Endothelial cell (in vitro differentiated cells): ENCODE measurements at regions not wholly inside any gene's neighbourhood (a gene's known extent, or its start where the extent isn't known, plus 50 kb on each side); places are given as distances from the start of the nearest gene placed in this dataset.

ENCODE experiments used
- DNase-seq: peaks from one replicate; pipeline ENCODE4 v3.0.0; 2021; ENCODE audit warnings: low spot score
- H3K27ac Mint-ChIP-seq: one replicate; pipeline ENCODE4 v1.8.0; 2021; ENCODE audit warnings: mixed read lengths, inconsistent platforms; ENCODE audit not compliant: unreplicated experiment
- H3K27me3 Mint-ChIP-seq: one replicate; pipeline ENCODE4 v1.8.0; 2021; ENCODE audit warnings: mild to moderate bottlenecking, moderate library complexity, mixed read lengths, inconsistent platforms; ENCODE audit not compliant: unreplicated experiment
- H3K36me3 Mint-ChIP-seq: one replicate; pipeline ENCODE4 v1.8.0; 2021; ENCODE audit warnings: mild to moderate bottlenecking, low read depth, mixed read lengths, inconsistent platforms; ENCODE audit not compliant: unreplicated experiment
- H3K4me1 Mint-ChIP-seq: one replicate; pipeline ENCODE4 v1.8.0; 2021; ENCODE audit warnings: mild to moderate bottlenecking, mixed read lengths, inconsistent platforms; ENCODE audit not compliant: unreplicated experiment
- H3K4me3 Mint-ChIP-seq: one replicate; pipeline ENCODE4 v1.8.0; 2021; ENCODE audit warnings: mild to moderate bottlenecking, mixed read lengths, inconsistent platforms; ENCODE audit not compliant: unreplicated experiment
- H3K9me3 Mint-ChIP-seq: one replicate; pipeline ENCODE4 v1.8.0; 2021; ENCODE audit warnings: mixed read lengths, inconsistent platforms; ENCODE audit not compliant: unreplicated experiment
- CTCF ChIP-seq: fragments of 200-600 bp; sonication (generic); IDR thresholded peaks from one replicate; pipeline ENCODE4 v1.5.0; 2021; ENCODE audit warnings: antibody characterized with exemption; ENCODE audit not compliant: unreplicated experiment

DNA sequence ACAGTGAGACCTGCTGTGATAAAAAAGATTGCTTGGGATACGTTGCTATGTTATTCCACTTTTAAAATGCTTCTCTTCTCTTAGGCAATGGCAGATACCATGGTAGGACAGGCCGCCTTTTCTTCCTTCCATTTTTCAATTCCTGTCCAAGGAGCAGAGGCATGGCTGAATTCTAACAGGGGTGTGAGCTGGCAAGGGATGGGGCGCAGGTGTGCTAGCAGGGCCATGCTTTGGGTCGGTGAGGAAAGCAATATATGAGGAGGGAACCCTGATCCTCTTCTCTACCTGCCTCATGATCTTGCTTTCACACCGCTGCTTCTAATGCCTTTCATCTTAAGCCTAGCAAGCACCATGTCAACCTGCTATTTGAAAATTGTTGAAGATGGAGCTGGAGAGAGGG lies 225.0 kb downstream of the KATNAL1 start:
- Mint-ChIP-seq H3K4me3 (no peak overlapping the region), H3K4me1 (peaks cover 3% of the 10 kb centered on the region), H3K9me3 (no peaks in the 10 kb centered on the region)

DNA sequence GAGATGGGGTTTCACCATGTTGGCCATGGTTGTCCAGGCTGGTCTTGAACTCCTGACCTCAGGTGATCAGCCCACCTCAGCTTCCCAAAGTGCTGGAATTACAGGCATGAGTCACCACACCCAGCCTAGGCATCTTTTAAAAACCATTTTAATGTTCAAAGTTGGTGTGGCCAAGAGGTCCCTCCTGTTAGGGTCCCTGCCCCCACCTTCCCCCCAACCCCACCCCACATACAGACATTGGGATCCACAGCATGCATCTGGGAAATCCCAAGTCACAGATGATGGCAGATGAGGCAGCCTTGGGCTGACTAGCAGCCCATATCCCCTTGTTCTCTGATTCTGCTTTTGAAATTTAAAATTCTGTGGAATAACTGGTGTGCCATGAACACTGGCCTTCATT lies 226.0 kb downstream of the KATNAL1 start:
- TF ChIP-seq CTCF, result no peak
- H3K27ac Mint-ChIP-seq, result no peak overlapping the region
- no peak for DNase-seq
- H3K4me1 Mint-ChIP-seq, result peaks cover 3% of the 10 kb centered on the region
- peaks cover 3% of the 10 kb centered on the region for H3K27me3 Mint-ChIP-seq
- H3K9me3 Mint-ChIP-seq, result no peaks in the 10 kb centered on the region
- peaks cover 3% of the 10 kb centered on the region for H3K36me3 Mint-ChIP-seq
- no peak overlapping the region for H3K4me3 Mint-ChIP-seq

More for the DNA sequence above, 225.0 kb downstream of the KATNAL1 start:
- Mint-ChIP-seq H3K36me3 (peaks cover 4% of the 10 kb centered on the region), H3K27me3 (peaks cover 3% of the 10 kb centered on the region), H3K27ac (no peak overlapping the region)
- no peak for TF ChIP-seq CTCF
- no peak for DNase-seq

GRCh38 chr13:30079501-30079900 lies 227.8 kb downstream of the KATNAL1 start:
- H3K36me3 Mint-ChIP-seq, result no peaks in the 10 kb centered on the region
- H3K4me3 Mint-ChIP-seq, result no peak overlapping the region
- no peaks in the 10 kb centered on the region for H3K9me3 Mint-ChIP-seq
- H3K4me1 Mint-ChIP-seq, result peaks cover 3% of the 10 kb centered on the region
- no peak for DNase-seq
- no peak for TF ChIP-seq CTCF
- no peak overlapping the region for H3K27ac Mint-ChIP-seq
- peaks cover 3% of the 10 kb centered on the region for H3K27me3 Mint-ChIP-seq

DNA sequence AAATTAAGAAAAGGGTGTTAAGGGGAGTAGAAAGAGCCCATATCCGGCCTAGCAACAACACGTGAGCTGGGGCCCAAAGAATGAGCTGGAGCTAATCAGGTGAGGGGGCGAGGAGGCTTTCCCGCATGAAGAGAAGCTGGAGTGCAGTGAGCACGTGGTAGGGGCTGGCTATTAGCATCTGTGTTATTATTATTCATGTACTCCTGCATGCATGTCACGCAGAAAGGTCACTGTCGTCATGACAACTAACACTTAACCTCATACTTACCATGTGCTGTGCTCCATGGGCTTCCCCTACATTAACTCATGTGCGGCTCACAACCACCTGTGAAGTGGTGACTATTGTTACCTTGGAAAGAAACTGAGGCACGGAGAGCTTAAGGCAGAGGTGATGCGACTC lies 227.6 kb upstream of the UBL3 start:
- peaks cover 3% of the 10 kb centered on the region for H3K4me1 Mint-ChIP-seq
- no peaks in the 10 kb centered on the region for H3K36me3 Mint-ChIP-seq
- no peak for DNase-seq
- H3K27ac Mint-ChIP-seq, result no peak overlapping the region
- peaks cover 1% of the 10 kb centered on the region for H3K27me3 Mint-ChIP-seq
- H3K4me3 Mint-ChIP-seq, result no peak overlapping the region
- H3K9me3 Mint-ChIP-seq, result no peaks in the 10 kb centered on the region
- TF ChIP-seq CTCF, result no peak

GRCh38 chr13:30077240-30077735 lies 226.9 kb upstream of the UBL3 start:
- H3K4me1 Mint-ChIP-seq, result peaks cover 3% of the 10 kb centered on the region
- H3K36me3 Mint-ChIP-seq, result no peaks in the 10 kb centered on the region
- no peak for TF ChIP-seq CTCF
- H3K9me3 Mint-ChIP-seq, result no peaks in the 10 kb centered on the region
- no peak overlapping the region for H3K4me3 Mint-ChIP-seq
- DNase-seq, result no peak
- no peak overlapping the region for H3K27ac Mint-ChIP-seq
- peaks cover 4% of the 10 kb centered on the region for H3K27me3 Mint-ChIP-seq
